ENCODE measurements at regions not wholly inside any gene's neighbourhood (a gene's known extent, or its start where the extent isn't known, plus 50 kb on each side); places are given as distances from the start of the nearest gene placed in this dataset.
"Not testable (repeated sequence)": the region's sequence is repeated elsewhere in the genome, so short reads cannot be mapped to it uniquely, and the experiment has no call there.

GRCh38 chr7:16369855-16370254 is 51.5 kb downstream of the CRPPA start:
- DNase-seq = no peak

- DNase-seq = not testable (repeated sequence)
Observed at GRCh38 chr7:16369309-16369708, 52.0 kb downstream of the CRPPA start.

- DNase-seq = no peak
Observed at GRCh38 chr7:16368885-16369284, 52.5 kb downstream of the CRPPA start.

- no peak for DNase-seq
Observed at GRCh38 chr7:16367115-16367514, 54.2 kb downstream of the CRPPA start.

- DNase-seq = no peak
Observed at GRCh38 chr7:16365952-16366351, 55.4 kb downstream of the CRPPA start.

GRCh38 chr7:16365177-16365576 is 56.2 kb downstream of the CRPPA start:
- no peak for DNase-seq

- DNase-seq = no peak
Observed at GRCh38 chr7:16359216-16359615, 62.1 kb downstream of the CRPPA start.

- no peak for DNase-seq
Observed at GRCh38 chr7:16357921-16358320, 63.4 kb downstream of the CRPPA start.

GRCh38 chr7:16357474-16357873 is 63.9 kb downstream of the CRPPA start:
- DNase-seq = no peak

- DNase-seq = no peak
Observed at GRCh38 chr7:16356301-16356958, 64.9 kb downstream of the CRPPA start.

GRCh38 chr7:16354573-16354972 is 66.8 kb downstream of the CRPPA start:
- no peak for DNase-seq

GRCh38 chr7:16353226-16353625 is 68.1 kb downstream of the CRPPA start:
- DNase-seq = no peak

- DNase-seq = no peak
Observed at GRCh38 chr7:16350634-16351033, 70.7 kb downstream of the CRPPA start.

GRCh38 chr7:16348251-16348650 is 73.1 kb downstream of the CRPPA start:
- DNase-seq = no peak

GRCh38 chr7:16347827-16348192 is 73.5 kb downstream of the CRPPA start:
- no peak for DNase-seq

- DNase-seq = no peak
Observed at GRCh38 chr7:16347066-16347826, 74.1 kb downstream of the CRPPA start.

GRCh38 chr7:16345979-16346958 is 75.1 kb downstream of the CRPPA start:
- DNase-seq = no peak

- DNase-seq = no peak
Observed at GRCh38 chr7:16344927-16345326, 76.4 kb downstream of the CRPPA start.

GRCh38 chr7:16343612-16344011 is 77.7 kb downstream of the CRPPA start:
- DNase-seq = no peak

GRCh38 chr7:16338065-16338464 is 83.3 kb downstream of the CRPPA start:
- DNase-seq = no peak

GRCh38 chr7:16326106-16326505 is 95.2 kb downstream of the CRPPA start:
- DNase-seq = no peak

- DNase-seq = no peak
Observed at GRCh38 chr7:16323313-16323712, 98.0 kb downstream of the CRPPA start.

GRCh38 chr7:16320099-16320660 is 101.2 kb downstream of the CRPPA start:
- no peak for DNase-seq
